Mucosa of descending colon (tissue), 3 donors: ENCODE measurements at regions not wholly inside any gene's neighbourhood (a gene's known extent, or its start where the extent isn't known, plus 50 kb on each side); places are given as distances from the start of the nearest gene placed in this dataset.
A peak's percentile ranks its signal among the peaks of the same experiment; 100 is the strongest.

Experiments
- ATAC-seq: fragments of 200-7000 bp; cut with Tn5 transposase; one replicate; pipeline ENCODE4 v1.9.1; 2020; ENCODE audit warnings: mild to moderate bottlenecking, moderate library complexity
- DNase-seq, 3 donors: peaks; one replicate each; pipeline ENCODE4 v3.0.0-alpha.2; 2020
- H3K36me3 ChIP-seq: fragments of 200-600 bp; one replicate; pipeline ENCODE4 v1.8.0; 2021; ENCODE audit warnings: low read depth, mild to moderate bottlenecking
- H3K4me1 ChIP-seq: fragments of 200-600 bp; one replicate; pipeline ENCODE4 v1.8.0; 2021; ENCODE audit warnings: low read depth, mild to moderate bottlenecking
- H3K4me3 ChIP-seq: fragments of 200-600 bp; one replicate; pipeline ENCODE4 v1.8.0; 2021; ENCODE audit warnings: mild to moderate bottlenecking
- H3K9me3 ChIP-seq: fragments of 200-600 bp; one replicate; pipeline ENCODE4 v1.8.0; 2021; ENCODE audit warnings: mild to moderate bottlenecking
- intact Hi-C, 2 donors: fragments of 100-400 bp; cut with DNase I in 1 of 2; cut with micrococcal nuclease in 1 of 2; formaldehyde crosslinking; loops; one replicate each; pipeline versions ENCODE4 v1.11.0 to v1.11.1; 2022; cut with DNase I, micrococcal nuclease
- TF ChIP-seq, protein P1 (sequence below): fragments of 200-600 bp; IDR thresholded peaks from one replicate; pipeline ENCODE4 v1.8.0; 2022; ENCODE audit warnings: antibody characterized with exemption, mild to moderate bottlenecking
- donor health status: DM: no; HTN: no; CAD: no; lungs with moderate emphysema.
- donor health status: DM: no; HTN: no; CAD: no.
- donor health status: DM: no; HTN: yes; CAD: no.

DNA sequence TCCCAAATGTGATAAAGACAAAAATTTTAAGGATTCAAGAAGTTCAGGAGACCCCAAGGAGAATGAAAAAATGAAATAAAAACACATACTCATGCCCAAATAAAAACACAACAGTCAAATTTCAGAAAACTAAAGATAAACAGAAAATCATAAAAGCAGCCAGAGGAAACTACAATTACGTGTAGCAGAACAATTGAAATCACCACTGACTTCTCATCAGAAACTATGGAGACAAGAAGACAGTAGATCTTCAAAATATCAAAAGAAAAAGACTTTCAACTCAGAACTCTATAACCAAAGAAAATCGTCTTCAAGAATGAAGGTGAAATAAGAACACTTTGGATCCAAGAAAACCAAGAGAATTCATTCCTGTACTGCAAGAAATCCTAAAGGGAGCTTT, 54.9 kb downstream of the DIO3 start:
- TF ChIP-seq, protein P1, sequence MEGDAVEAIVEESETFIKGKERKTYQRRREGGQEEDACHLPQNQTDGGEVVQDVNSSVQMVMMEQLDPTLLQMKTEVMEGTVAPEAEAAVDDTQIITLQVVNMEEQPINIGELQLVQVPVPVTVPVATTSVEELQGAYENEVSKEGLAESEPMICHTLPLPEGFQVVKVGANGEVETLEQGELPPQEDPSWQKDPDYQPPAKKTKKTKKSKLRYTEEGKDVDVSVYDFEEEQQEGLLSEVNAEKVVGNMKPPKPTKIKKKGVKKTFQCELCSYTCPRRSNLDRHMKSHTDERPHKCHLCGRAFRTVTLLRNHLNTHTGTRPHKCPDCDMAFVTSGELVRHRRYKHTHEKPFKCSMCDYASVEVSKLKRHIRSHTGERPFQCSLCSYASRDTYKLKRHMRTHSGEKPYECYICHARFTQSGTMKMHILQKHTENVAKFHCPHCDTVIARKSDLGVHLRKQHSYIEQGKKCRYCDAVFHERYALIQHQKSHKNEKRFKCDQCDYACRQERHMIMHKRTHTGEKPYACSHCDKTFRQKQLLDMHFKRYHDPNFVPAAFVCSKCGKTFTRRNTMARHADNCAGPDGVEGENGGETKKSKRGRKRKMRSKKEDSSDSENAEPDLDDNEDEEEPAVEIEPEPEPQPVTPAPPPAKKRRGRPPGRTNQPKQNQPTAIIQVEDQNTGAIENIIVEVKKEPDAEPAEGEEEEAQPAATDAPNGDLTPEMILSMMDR, result no peak
- ATAC-seq, result no peak

DNA sequence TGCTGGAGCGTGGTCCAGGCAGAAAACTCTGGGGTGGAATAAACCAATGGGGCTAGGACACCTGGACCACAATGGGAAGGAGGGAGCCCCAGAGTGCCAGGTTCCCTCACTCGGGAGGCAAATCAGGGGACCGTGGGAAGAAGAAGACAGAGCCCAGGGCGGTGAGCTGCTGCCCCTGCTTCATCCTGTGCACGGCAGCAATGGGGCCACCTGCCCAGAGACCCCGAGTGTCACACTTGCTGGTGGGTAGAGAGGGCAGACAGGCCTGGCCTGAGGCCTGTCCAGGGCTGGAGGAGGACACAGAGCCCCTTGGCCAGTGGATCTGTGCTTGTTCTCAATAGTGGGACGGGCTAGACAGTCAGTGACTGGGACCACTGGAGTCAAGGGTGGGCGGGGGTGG, 58.2 kb downstream of the DIO3 start:
- no peaks in the 10 kb centered on the region for H3K4me1 ChIP-seq
- DNase-seq, result peak in 1 of 3 donors; percentile 22

More for the DNA sequence above, 54.9 kb downstream of the DIO3 start:
- intact Hi-C loops, result no loop called here
- H3K4me3 ChIP-seq, result no peak overlapping the region
- H3K9me3 ChIP-seq, result no peaks in the 10 kb centered on the region
- H3K36me3 ChIP-seq, result no peaks in the 10 kb centered on the region
- no peak for DNase-seq
- no peaks in the 10 kb centered on the region for H3K4me1 ChIP-seq

DNA sequence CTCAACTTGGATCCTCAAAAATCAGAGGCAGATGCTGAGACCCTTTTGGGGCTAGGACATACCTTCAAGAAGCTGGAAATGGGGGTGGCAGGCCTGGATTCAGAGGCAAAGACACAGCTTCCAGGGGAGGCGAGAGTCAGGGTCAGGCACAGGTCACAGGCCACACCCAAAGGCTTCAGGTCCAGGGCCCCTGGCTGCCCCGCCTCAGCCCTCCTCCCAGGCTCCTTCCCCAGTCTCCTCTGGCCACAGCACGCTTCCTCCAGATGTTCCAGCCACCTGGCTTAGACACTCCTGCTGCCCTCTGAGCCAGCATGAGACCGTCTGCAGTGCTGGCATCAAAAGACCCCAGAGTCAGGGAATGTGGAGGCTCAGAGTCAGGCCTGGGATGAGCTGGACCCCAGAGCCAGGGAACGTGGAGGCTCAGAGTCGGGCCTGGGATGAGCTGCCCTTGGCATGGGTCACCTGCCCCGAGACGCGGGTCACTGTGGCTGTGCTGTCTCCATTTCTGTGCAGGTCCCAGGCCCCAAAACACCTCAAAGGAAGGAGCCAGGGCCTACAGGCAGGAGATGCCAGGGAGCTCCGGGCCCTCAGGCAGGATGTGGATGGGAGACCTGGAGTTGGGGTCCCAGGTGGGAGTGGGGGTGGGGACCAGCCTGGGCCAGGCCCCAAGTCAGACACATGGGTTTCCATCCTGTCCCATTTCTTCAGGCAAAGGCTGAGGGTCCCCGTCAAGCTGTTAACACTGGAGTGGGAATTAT, 58.9 kb downstream of the DIO3 start:
- H3K4me3 ChIP-seq, result no peak overlapping the region
- DNase-seq, result no peak
- TF ChIP-seq, protein P1, result no peak
- ATAC-seq, result no peak
- H3K4me1 ChIP-seq, result no peaks in the 10 kb centered on the region
- H3K36me3 ChIP-seq, result no peaks in the 10 kb centered on the region
- H3K9me3 ChIP-seq, result no peaks in the 10 kb centered on the region
- intact Hi-C loops, result loop anchor here in 1 of 2 donors (10.0 kb wide), 3 partner anchors 765 to 1235 kb away; no protein-coding TSS in a partner anchor

More for the DNA sequence above, 58.2 kb downstream of the DIO3 start:
- ATAC-seq, result no peak
- TF ChIP-seq, protein P1, result no peak
- Histone ChIP-seq H3K36me3 (no peaks in the 10 kb centered on the region), H3K4me3 (no peak overlapping the region), H3K9me3 (no peaks in the 10 kb centered on the region)
- intact Hi-C loops, result no loop called here

DNA sequence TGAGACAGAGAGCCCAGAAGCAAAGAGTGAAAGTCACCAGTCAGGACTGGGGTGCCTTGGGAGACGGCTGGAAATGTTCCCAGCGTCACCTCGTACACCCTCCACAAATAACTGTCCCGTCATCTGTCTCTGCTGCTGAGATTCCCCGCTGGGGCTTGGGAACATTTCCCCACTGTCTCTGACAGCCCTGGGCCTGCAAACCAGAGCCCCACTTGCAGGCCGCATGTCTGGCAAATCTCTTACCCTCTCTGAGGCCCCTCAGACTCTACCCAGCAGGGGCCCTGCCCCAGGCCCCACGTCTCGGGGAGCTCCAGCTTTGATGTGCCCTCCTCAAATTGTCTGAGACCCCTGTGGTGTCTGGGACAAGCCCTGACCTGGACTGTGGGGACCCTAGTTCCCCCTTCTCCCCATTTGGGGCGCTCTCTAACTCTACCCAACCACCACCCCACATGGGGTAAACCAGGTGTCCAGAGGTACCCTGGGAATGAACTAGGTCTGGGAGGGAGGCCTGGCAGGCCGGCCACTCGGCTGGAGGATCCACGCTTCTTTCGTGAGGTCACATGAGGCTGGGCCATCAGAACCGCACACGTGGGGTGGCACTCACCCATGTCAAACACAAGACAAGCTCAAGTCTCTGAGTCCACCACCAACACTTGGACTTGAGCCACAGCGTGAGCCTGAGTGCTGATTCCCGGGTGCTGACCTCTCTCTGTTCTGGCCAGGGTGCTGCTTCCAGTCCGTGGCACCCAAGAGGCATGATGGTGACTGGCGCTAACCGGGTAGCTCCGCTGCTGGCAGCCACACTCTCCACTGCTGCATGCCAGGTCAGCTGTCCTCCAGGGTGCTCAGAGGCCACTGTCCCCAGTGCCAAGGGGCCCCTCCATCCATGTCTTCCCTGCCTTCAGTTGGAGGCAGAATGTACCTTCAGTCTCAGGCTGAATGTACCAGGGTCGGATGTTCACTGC, 59.8 kb downstream of the DIO3 start:
- Histone ChIP-seq H3K4me3 (no peak overlapping the region), H3K9me3 (no peaks in the 10 kb centered on the region), H3K4me1 (no peaks in the 10 kb centered on the region), H3K36me3 (no peaks in the 10 kb centered on the region)
- ATAC-seq, result no peak
- intact Hi-C loops, result loop anchor here in 1 of 2 donors (10.0 kb wide), 3 partner anchors 766 to 1236 kb away; no protein-coding TSS in a partner anchor
- TF ChIP-seq, protein P1, result no peak
- DNase-seq, result no peak

DNA sequence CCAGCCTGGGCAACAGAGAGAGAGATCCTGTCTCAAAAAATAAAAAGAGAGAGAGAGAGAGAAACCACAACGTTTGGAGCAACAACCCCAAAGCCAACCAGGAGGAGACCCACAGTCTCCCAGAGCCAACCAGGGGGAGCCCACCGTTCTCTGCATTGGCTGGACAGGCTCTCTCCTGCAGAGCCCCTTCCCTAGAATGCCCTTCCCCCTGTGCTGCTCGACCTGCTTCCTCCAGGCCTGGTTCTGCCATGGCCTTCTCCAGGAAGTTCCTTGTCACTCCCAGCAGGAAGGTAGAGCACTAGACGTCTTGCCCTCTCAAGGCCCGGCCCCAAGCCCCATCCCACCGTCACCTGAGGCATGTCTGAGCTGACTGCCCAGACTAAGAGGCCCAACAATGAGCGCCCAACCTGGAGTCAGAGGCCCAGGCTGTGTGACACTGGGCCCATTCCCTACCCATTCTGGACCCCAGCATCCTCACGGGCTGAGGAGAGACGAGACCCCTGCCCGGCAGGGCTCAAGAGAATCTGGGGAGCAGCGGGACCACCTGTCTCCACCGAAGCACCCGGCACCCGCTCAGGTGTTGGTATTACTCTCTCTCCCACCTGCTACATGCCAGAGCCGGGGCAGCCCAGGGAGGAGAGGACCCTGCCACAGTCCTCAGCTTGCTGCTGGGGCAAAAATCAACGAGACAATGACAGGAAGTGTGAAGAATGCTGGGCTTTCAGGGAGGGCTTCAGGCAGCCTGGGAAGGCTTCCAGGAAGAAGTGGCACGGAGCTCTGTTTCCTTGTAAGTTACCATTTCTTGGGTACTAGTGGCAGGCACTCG, 61.2 kb downstream of the DIO3 start:
- TF ChIP-seq, protein P1, result no peak
- DNase-seq (peak in 1 of 3 donors; percentile 22), ATAC-seq (no peak)
- Histone ChIP-seq H3K4me3 (no peak overlapping the region), H3K9me3 (no peaks in the 10 kb centered on the region), H3K36me3 (no peaks in the 10 kb centered on the region), H3K4me1 (no peaks in the 10 kb centered on the region)
- intact Hi-C loops, result loop anchor here in 1 of 2 donors (10.0 kb wide), 3 partner anchors 768 to 1238 kb away; no protein-coding TSS in a partner anchor
